ENCODE measurements at regions not wholly inside any gene's neighbourhood (a gene's known extent, or its start where the extent isn't known, plus 50 kb on each side); places are given as distances from the start of the nearest gene placed in this dataset.

GRCh38 chr3:72318504-72319193, 529.6 kb downstream of the SHQ1 start:
- H3K9ac ChIP-seq (ENCODE audit: low read length) = no peak overlapping the region
- no peaks in the 10 kb centered on the region for H3K9me3 ChIP-seq (ENCODE audit: control insufficient read depth, low read depth, low read length)
- H3K4me3 ChIP-seq (ENCODE audit: low read length) = no peak overlapping the region
- no peaks in the 10 kb centered on the region for H3K36me3 ChIP-seq (ENCODE audit: control insufficient read depth, low read depth, low read length)
- no peaks in the 10 kb centered on the region for H3K4me1 ChIP-seq (ENCODE audit: control insufficient read depth, low read depth, low read length)
- no peak overlapping the region for H3K27ac ChIP-seq (ENCODE audit: low read length)
- H3K27me3 ChIP-seq (ENCODE audit: control insufficient read depth, insufficient read depth, low read length) = no peaks in the 10 kb centered on the region

- Histone ChIP-seq H3K27me3 (ENCODE audit: control insufficient read depth, insufficient read depth, low read length) (no peaks in the 10 kb centered on the region), H3K36me3 (ENCODE audit: control insufficient read depth, low read depth, low read length) (no peaks in the 10 kb centered on the region), H3K4me1 (ENCODE audit: control insufficient read depth, low read depth, low read length) (no peaks in the 10 kb centered on the region), H3K9me3 (ENCODE audit: control insufficient read depth, low read depth, low read length) (no peaks in the 10 kb centered on the region), H3K27ac (ENCODE audit: low read length) (no peak overlapping the region), H3K4me3 (ENCODE audit: low read length) (no peak overlapping the region), H3K9ac (ENCODE audit: low read length) (no peak overlapping the region)
Measured at GRCh38 chr3:72317491-72317890, 530.8 kb downstream of the SHQ1 start.

GRCh38 chr3:72316501-72317279, 531.6 kb downstream of the SHQ1 start:
- Histone ChIP-seq H3K27ac (ENCODE audit: low read length) (no peak overlapping the region), H3K4me3 (ENCODE audit: low read length) (no peak overlapping the region), H3K4me1 (ENCODE audit: control insufficient read depth, low read depth, low read length) (no peaks in the 10 kb centered on the region), H3K9me3 (ENCODE audit: control insufficient read depth, low read depth, low read length) (no peaks in the 10 kb centered on the region), H3K9ac (ENCODE audit: low read length) (no peak overlapping the region), H3K27me3 (ENCODE audit: control insufficient read depth, insufficient read depth, low read length) (no peaks in the 10 kb centered on the region), H3K36me3 (ENCODE audit: control insufficient read depth, low read depth, low read length) (no peaks in the 10 kb centered on the region)

GRCh38 chr3:72313308-72313707, 528.4 kb upstream of the PROK2 start:
- Histone ChIP-seq H3K36me3 (ENCODE audit: control insufficient read depth, low read depth, low read length) (no peaks in the 10 kb centered on the region), H3K9me3 (ENCODE audit: control insufficient read depth, low read depth, low read length) (no peaks in the 10 kb centered on the region), H3K27ac (ENCODE audit: low read length) (no peak overlapping the region), H3K4me1 (ENCODE audit: control insufficient read depth, low read depth, low read length) (no peaks in the 10 kb centered on the region), H3K4me3 (ENCODE audit: low read length) (no peak overlapping the region), H3K27me3 (ENCODE audit: control insufficient read depth, insufficient read depth, low read length) (no peaks in the 10 kb centered on the region), H3K9ac (ENCODE audit: low read length) (no peak overlapping the region)

GRCh38 chr3:72312339-72312738, 527.4 kb upstream of the PROK2 start:
- H3K9ac ChIP-seq (ENCODE audit: low read length) = no peak overlapping the region
- no peaks in the 10 kb centered on the region for H3K27me3 ChIP-seq (ENCODE audit: control insufficient read depth, insufficient read depth, low read length)
- H3K4me3 ChIP-seq (ENCODE audit: low read length) = no peak overlapping the region
- no peak overlapping the region for H3K27ac ChIP-seq (ENCODE audit: low read length)
- no peaks in the 10 kb centered on the region for H3K36me3 ChIP-seq (ENCODE audit: control insufficient read depth, low read depth, low read length)
- H3K9me3 ChIP-seq (ENCODE audit: control insufficient read depth, low read depth, low read length) = no peaks in the 10 kb centered on the region
- H3K4me1 ChIP-seq (ENCODE audit: control insufficient read depth, low read depth, low read length) = no peaks in the 10 kb centered on the region

- Histone ChIP-seq H3K9me3 (ENCODE audit: control insufficient read depth, low read depth, low read length) (no peaks in the 10 kb centered on the region), H3K27me3 (ENCODE audit: control insufficient read depth, insufficient read depth, low read length) (no peaks in the 10 kb centered on the region), H3K4me1 (ENCODE audit: control insufficient read depth, low read depth, low read length) (peaks cover 3% of the 10 kb centered on the region), H3K36me3 (ENCODE audit: control insufficient read depth, low read depth, low read length) (no peaks in the 10 kb centered on the region), H3K27ac (ENCODE audit: low read length) (no peak overlapping the region), H3K4me3 (ENCODE audit: low read length) (no peak overlapping the region), H3K9ac (ENCODE audit: low read length) (no peak overlapping the region)
Measured at GRCh38 chr3:72311425-72311824, 526.5 kb upstream of the PROK2 start.

GRCh38 chr3:72310419-72311380, 525.8 kb upstream of the PROK2 start:
- H3K9me3 ChIP-seq (ENCODE audit: control insufficient read depth, low read depth, low read length) = no peaks in the 10 kb centered on the region
- H3K4me3 ChIP-seq (ENCODE audit: low read length) = no peak overlapping the region
- H3K27ac ChIP-seq (ENCODE audit: low read length) = no peak overlapping the region
- peaks cover 3% of the 10 kb centered on the region for H3K4me1 ChIP-seq (ENCODE audit: control insufficient read depth, low read depth, low read length)
- no peaks in the 10 kb centered on the region for H3K27me3 ChIP-seq (ENCODE audit: control insufficient read depth, insufficient read depth, low read length)
- H3K36me3 ChIP-seq (ENCODE audit: control insufficient read depth, low read depth, low read length) = no peaks in the 10 kb centered on the region
- no peak overlapping the region for H3K9ac ChIP-seq (ENCODE audit: low read length)

- no peak overlapping the region for H3K27ac ChIP-seq (ENCODE audit: low read length)
- H3K9me3 ChIP-seq (ENCODE audit: control insufficient read depth, low read depth, low read length) = no peaks in the 10 kb centered on the region
- no peaks in the 10 kb centered on the region for H3K36me3 ChIP-seq (ENCODE audit: control insufficient read depth, low read depth, low read length)
- H3K9ac ChIP-seq (ENCODE audit: low read length) = no peak overlapping the region
- no peaks in the 10 kb centered on the region for H3K27me3 ChIP-seq (ENCODE audit: control insufficient read depth, insufficient read depth, low read length)
- peaks cover 3% of the 10 kb centered on the region for H3K4me1 ChIP-seq (ENCODE audit: control insufficient read depth, low read depth, low read length)
- H3K4me3 ChIP-seq (ENCODE audit: low read length) = no peak overlapping the region
Measured at GRCh38 chr3:72309661-72310418, 524.9 kb upstream of the PROK2 start.

- peaks cover 3% of the 10 kb centered on the region for H3K4me1 ChIP-seq (ENCODE audit: control insufficient read depth, low read depth, low read length)
- no peak overlapping the region for H3K9ac ChIP-seq (ENCODE audit: low read length)
- no peaks in the 10 kb centered on the region for H3K36me3 ChIP-seq (ENCODE audit: control insufficient read depth, low read depth, low read length)
- H3K9me3 ChIP-seq (ENCODE audit: control insufficient read depth, low read depth, low read length) = no peaks in the 10 kb centered on the region
- no peak overlapping the region for H3K4me3 ChIP-seq (ENCODE audit: low read length)
- H3K27me3 ChIP-seq (ENCODE audit: control insufficient read depth, insufficient read depth, low read length) = no peaks in the 10 kb centered on the region
- H3K27ac ChIP-seq (ENCODE audit: low read length) = no peak overlapping the region
Measured at GRCh38 chr3:72308641-72309040, 523.7 kb upstream of the PROK2 start.

- Histone ChIP-seq H3K4me3 (ENCODE audit: low read length) (no peak overlapping the region), H3K27ac (ENCODE audit: low read length) (no peak overlapping the region), H3K36me3 (ENCODE audit: control insufficient read depth, low read depth, low read length) (no peaks in the 10 kb centered on the region), H3K9ac (ENCODE audit: low read length) (no peak overlapping the region), H3K9me3 (ENCODE audit: control insufficient read depth, low read depth, low read length) (no peaks in the 10 kb centered on the region), H3K27me3 (ENCODE audit: control insufficient read depth, insufficient read depth, low read length) (no peaks in the 10 kb centered on the region), H3K4me1 (ENCODE audit: control insufficient read depth, low read depth, low read length) (peaks cover 3% of the 10 kb centered on the region)
Measured at GRCh38 chr3:72307438-72308115, 522.6 kb upstream of the PROK2 start.
